ENCODE measurements at regions not wholly inside any gene's neighbourhood (a gene's known extent, or its start where the extent isn't known, plus 50 kb on each side); places are given as distances from the start of the nearest gene placed in this dataset.

- TF ChIP-seq USF2 (IDR thresholded peaks at IDR 0.05; ENCODE audit: borderline replicate concordance, low read depth, low read length), result no peak
- no peak for TF ChIP-seq POLR2A (IDR thresholded peaks at IDR 0.05; ENCODE audit: low read depth, low read length)
Measured at GRCh38 chr1:191022856-191023255, 545.2 kb upstream of the BRINP3 start.

Measured in GM12878 (cell line).